ENCODE measurements at regions not wholly inside any gene's neighbourhood (a gene's known extent, or its start where the extent isn't known, plus 50 kb on each side); places are given as distances from the start of the nearest gene placed in this dataset.
"Not testable (repeated sequence)": the region's sequence is repeated elsewhere in the genome, so short reads cannot be mapped to it uniquely, and the experiment has no call there.

DNA sequence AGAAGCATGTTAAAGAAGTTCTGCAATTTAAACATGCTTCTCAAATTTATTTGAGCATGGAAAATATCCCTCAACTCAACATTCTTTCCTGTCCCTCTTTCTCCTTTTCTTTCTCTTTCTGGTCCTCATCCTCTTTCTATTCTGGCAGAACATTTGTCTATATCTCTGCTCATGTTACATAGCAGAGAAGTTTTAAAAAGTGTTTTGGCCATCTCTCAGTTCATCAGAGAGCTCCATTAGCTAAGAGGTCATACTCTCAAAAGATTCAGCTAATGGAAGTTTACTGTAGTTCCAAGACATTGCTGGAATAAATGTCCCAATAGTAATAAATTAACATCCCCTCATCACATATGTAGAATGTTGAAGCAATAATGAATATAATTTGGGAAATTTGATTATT, 53.5 kb downstream of the XCL2 start:
- TF ChIP-seq, protein P1, sequence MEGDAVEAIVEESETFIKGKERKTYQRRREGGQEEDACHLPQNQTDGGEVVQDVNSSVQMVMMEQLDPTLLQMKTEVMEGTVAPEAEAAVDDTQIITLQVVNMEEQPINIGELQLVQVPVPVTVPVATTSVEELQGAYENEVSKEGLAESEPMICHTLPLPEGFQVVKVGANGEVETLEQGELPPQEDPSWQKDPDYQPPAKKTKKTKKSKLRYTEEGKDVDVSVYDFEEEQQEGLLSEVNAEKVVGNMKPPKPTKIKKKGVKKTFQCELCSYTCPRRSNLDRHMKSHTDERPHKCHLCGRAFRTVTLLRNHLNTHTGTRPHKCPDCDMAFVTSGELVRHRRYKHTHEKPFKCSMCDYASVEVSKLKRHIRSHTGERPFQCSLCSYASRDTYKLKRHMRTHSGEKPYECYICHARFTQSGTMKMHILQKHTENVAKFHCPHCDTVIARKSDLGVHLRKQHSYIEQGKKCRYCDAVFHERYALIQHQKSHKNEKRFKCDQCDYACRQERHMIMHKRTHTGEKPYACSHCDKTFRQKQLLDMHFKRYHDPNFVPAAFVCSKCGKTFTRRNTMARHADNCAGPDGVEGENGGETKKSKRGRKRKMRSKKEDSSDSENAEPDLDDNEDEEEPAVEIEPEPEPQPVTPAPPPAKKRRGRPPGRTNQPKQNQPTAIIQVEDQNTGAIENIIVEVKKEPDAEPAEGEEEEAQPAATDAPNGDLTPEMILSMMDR (IDR thresholded peaks at IDR 0.05), result no peak
- Mint-ChIP-seq H3K36me3 (peaks cover 7% of the 10 kb centered on the region), H3K4me1 (peaks cover 36 to 40% of the 10 kb centered on the region in 2 donors), H3K27me3 (ENCODE audit: low read depth in 2 of 2) (no peaks in the 10 kb centered on the region), H3K27ac (no peak overlapping the region), H3K4me3 (no peak overlapping the region), H3K9me3 (peaks cover 0 to 3% of the 10 kb centered on the region in 2 donors)
- no peak overlapping the region for H3K4me3 ChIP-seq (ENCODE audit: low read length)
- no peak for ATAC-seq
- H3K27me3 ChIP-seq (ENCODE audit: control insufficient read depth, insufficient read depth, low read length), result no peaks in the 10 kb centered on the region
- intact Hi-C loops (cut with micrococcal nuclease), result no loop called here
- H3K9me3 ChIP-seq (ENCODE audit: control insufficient read depth, insufficient read depth, low read length), result no peaks in the 10 kb centered on the region
- peaks cover 4% of the 10 kb centered on the region for H3K4me1 ChIP-seq (ENCODE audit: control insufficient read depth, insufficient read depth, low read length)
- DNase-seq, result no peak
- no peak overlapping the region for H3K27ac ChIP-seq (ENCODE audit: low read length)
- H3K36me3 ChIP-seq (ENCODE audit: control insufficient read depth, insufficient read depth, low read length), result no peaks in the 10 kb centered on the region

- TF ChIP-seq, protein P1 (IDR thresholded peaks at IDR 0.05), result no peak
- Mint-ChIP-seq H3K36me3 (peaks cover 7% of the 10 kb centered on the region), H3K27me3 (ENCODE audit: low read depth in 2 of 2) (no peaks in the 10 kb centered on the region), H3K27ac (no peak overlapping the region), H3K4me1 (peaks cover 58 to 60% of the 10 kb centered on the region in 2 donors), H3K9me3 (peaks cover 0 to 3% of the 10 kb centered on the region in 2 donors), H3K4me3 (no peak overlapping the region)
- Histone ChIP-seq H3K4me3 (ENCODE audit: low read length) (no peak overlapping the region), H3K27me3 (ENCODE audit: control insufficient read depth, insufficient read depth, low read length) (no peaks in the 10 kb centered on the region), H3K27ac (ENCODE audit: low read length) (no peak overlapping the region), H3K4me1 (ENCODE audit: control insufficient read depth, insufficient read depth, low read length) (peaks cover 12% of the 10 kb centered on the region), H3K36me3 (ENCODE audit: control insufficient read depth, insufficient read depth, low read length) (no peaks in the 10 kb centered on the region), H3K9me3 (ENCODE audit: control insufficient read depth, insufficient read depth, low read length) (no peaks in the 10 kb centered on the region)
- no CpG with 5 or more reads among the region's 1 CpG for WGBS (ENCODE audit: insufficient coverage)
- intact Hi-C loops (cut with micrococcal nuclease), result no loop called here
- ATAC-seq (no peak), DNase-seq (no peak)
Measured at GRCh38 chr1:168488138-168488537, 55.7 kb downstream of the XCL2 start.

DNA sequence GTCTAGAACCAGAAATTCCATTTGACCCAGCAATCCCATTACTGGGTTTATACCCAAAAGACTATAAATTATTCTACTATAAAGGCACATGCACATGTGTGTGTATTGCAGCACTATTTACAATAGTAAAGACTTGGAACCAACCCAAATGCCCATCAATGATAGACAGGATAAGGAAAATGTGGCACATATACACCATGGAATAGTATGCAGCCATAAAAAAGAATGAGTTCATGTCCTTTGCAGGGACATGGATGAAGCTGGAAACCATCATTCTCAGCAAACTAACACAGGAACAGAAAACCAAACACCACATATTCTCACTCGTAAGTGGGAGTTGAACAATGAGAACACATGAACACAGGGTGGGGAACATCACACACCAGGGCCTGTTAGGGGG, 57.0 kb downstream of the XCL2 start:
- DNase-seq; H3K9me3 ChIP-seq (ENCODE audit: control insufficient read depth, insufficient read depth, low read length); intact Hi-C loops (cut with micrococcal nuclease); H3K36me3 ChIP-seq (ENCODE audit: control insufficient read depth, insufficient read depth, low read length); H3K9me3 Mint-ChIP-seq; H3K4me3 ChIP-seq (ENCODE audit: low read length); H3K27me3 Mint-ChIP-seq (ENCODE audit: low read depth in 2 of 2); H3K36me3 Mint-ChIP-seq; ATAC-seq; H3K4me3 Mint-ChIP-seq; H3K27ac ChIP-seq (ENCODE audit: low read length); H3K27me3 ChIP-seq (ENCODE audit: control insufficient read depth, insufficient read depth, low read length): not testable (repeated sequence)
- H3K4me1 Mint-ChIP-seq, result peaks cover 63 to 69% of the 10 kb centered on the region in 2 donors
- H3K27ac Mint-ChIP-seq, result peak overlapping the region in 1 of 2 donors; percentile 73
- peaks cover 18% of the 10 kb centered on the region for H3K4me1 ChIP-seq (ENCODE audit: control insufficient read depth, insufficient read depth, low read length)
- no CpG with 5 or more reads among the region's 1 CpG for WGBS (ENCODE audit: insufficient coverage)

GRCh38 chr1:168485048-168485447, 58.7 kb downstream of the XCL2 start:
- ATAC-seq (peak; percentile 35 to 67 (median 55)), DNase-seq (peak in 1 of 2 donors; percentile 54)
- Mint-ChIP-seq H3K4me1 (peaks cover 71 to 74% of the 10 kb centered on the region in 2 donors), H3K36me3 (peaks cover 7% of the 10 kb centered on the region), H3K9me3 (peaks cover 0 to 3% of the 10 kb centered on the region in 2 donors), H3K4me3 (peak overlapping the region; percentile 81), H3K27me3 (ENCODE audit: low read depth in 2 of 2) (no peaks in the 10 kb centered on the region), H3K27ac (peak overlapping the region; percentile 73 to 87)
- Histone ChIP-seq H3K9me3 (ENCODE audit: control insufficient read depth, insufficient read depth, low read length) (no peaks in the 10 kb centered on the region), H3K27ac (ENCODE audit: low read length) (peak overlapping the region; percentile 75), H3K36me3 (ENCODE audit: control insufficient read depth, insufficient read depth, low read length) (no peaks in the 10 kb centered on the region), H3K27me3 (ENCODE audit: control insufficient read depth, insufficient read depth, low read length) (no peaks in the 10 kb centered on the region), H3K4me1 (ENCODE audit: control insufficient read depth, insufficient read depth, low read length) (peaks cover 31% of the 10 kb centered on the region), H3K4me3 (ENCODE audit: low read length) (no peak overlapping the region)
- intact Hi-C loops (cut with micrococcal nuclease), result loop anchor here (2.0 kb wide), 1 partner anchor 16 kb away; no protein-coding TSS in a partner anchor
- TF ChIP-seq, protein P1 (IDR thresholded peaks at IDR 0.05), result no peak
- WGBS (ENCODE audit: insufficient coverage), result 0% methylated on average over 2 of the region's 5 CpGs

Data from natural killer cell (primary cell).